Gastrocnemius medialis (tissue), 4 donors: ENCODE measurements at regions not wholly inside any gene's neighbourhood (a gene's known extent, or its start where the extent isn't known, plus 50 kb on each side); places are given as distances from the start of the nearest gene placed in this dataset.

Experiments used
- CTCF ChIP-seq, 5 experiments: fragments of 450-650 bp in 3 of 5; fragments of 200-600 bp in 2 of 5; sonication (generic) in 2 of 5; IDR thresholded peaks in 4 of 5; conservative IDR thresholded peaks in 1 of 5; 1 replicate in 4 of 5; 2 replicates in 1 of 5; pipeline ENCODE4 v1.5.1; 2016 to 2019; ENCODE audit warnings: antibody characterized with exemption in 5 of 5, mild to moderate bottlenecking in 3 of 5, moderate library complexity in 3 of 5
- POLR2A ChIP-seq, 2 donors: fragments of 450-650 bp; IDR thresholded peaks; one replicate each; pipeline ENCODE4 v1.6.1; 2017; ENCODE audit warnings: antibody characterized with exemption in 2 of 2, mild to moderate bottlenecking in 2 of 2, moderate library complexity in 2 of 2

- TF ChIP-seq CTCF (IDR thresholded peaks at IDR 0.05 in 4 of 5, conservative IDR thresholded peaks at IDR 0.05 in 1 of 5) = no peak
- no peak for TF ChIP-seq POLR2A (IDR thresholded peaks at IDR 0.05)
These were observed 609.1 kb upstream of the TECRL start for GRCh38 chr4:65018313-65018712.
